ENCODE measurements at regions not wholly inside any gene's neighbourhood (a gene's known extent, or its start where the extent isn't known, plus 50 kb on each side); places are given as distances from the start of the nearest gene placed in this dataset.
"Not testable (repeated sequence)": the region's sequence is repeated elsewhere in the genome, so short reads cannot be mapped to it uniquely, and the experiment has no call there.

DNA sequence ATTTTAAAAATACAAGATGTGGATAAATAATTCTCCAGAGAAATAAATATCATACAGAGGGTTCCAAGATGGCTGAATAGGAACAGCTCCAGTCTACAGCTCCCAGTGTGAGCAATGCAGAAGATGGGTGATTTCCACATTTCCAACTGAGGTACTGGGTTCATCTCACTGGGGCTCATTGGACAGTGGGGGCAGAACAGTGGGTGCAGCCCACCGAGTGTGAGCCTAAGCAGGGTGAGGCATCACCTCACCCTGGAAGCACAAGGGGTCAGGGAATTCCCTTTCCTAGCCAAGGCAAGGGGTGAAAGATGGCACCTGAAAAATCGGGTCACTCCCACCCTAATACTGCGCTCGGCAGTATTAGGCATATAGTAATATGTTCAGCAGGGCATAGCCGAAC lies 167.5 kb upstream of the IRS4 start:
- TF ChIP-seq EZH2phosphoT487 (IDR thresholded peaks at IDR 0.05; ENCODE audit: insufficient read depth, low read depth); EZH2 (IDR thresholded peaks at IDR 0.05; ENCODE audit: insufficient read depth, poor library complexity, severe bottlenecking): not testable (repeated sequence)

Measured in GM23248 (cell line).